ENCODE measurements at regions not wholly inside any gene's neighbourhood (a gene's known extent, or its start where the extent isn't known, plus 50 kb on each side); places are given as distances from the start of the nearest gene placed in this dataset.
"Not testable (repeated sequence)": the region's sequence is repeated elsewhere in the genome, so short reads cannot be mapped to it uniquely, and the experiment has no call there.

DNA sequence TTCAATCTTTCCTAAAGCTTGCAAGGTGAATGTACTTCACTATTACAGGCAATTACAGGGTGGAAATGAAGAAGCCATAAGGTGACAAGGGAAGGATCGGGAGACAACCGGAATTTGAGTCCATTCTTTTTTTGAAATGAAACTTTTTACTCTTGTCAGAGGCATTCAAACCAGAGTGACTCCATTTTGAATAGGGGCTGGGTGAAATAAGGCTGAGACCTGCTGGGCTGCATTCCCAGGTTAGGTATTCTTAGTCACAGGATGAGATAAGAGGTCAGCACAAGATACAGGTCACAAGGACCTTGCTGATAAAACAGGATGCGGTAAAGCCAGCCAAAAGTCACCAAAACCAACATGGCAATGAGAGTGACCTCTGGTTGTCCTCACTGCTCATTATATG is 363.3 kb downstream of the TYW1 start:
- DNase-seq (ENCODE audit: low spot score) = no peak

DNA sequence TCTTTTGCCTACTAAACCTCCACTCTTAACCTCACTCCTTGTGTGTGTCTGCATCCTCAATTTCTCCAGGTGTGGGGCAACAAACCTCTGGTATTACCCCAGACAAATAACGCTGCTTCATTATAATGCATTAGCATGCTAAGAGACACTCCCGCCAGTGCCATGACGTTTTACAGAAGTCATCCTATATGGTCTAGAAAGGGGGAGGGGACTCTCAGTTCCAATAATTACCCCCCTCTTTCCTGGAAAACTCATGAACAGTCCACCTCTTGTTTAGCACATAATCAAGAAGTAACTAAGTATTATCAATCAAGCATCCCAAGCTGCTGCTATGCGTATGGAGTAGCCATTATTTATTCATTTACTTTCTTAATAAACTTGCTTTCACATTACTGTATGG is 364.5 kb downstream of the TYW1 start:
- no peak for DNase-seq (ENCODE audit: low spot score)

DNA sequence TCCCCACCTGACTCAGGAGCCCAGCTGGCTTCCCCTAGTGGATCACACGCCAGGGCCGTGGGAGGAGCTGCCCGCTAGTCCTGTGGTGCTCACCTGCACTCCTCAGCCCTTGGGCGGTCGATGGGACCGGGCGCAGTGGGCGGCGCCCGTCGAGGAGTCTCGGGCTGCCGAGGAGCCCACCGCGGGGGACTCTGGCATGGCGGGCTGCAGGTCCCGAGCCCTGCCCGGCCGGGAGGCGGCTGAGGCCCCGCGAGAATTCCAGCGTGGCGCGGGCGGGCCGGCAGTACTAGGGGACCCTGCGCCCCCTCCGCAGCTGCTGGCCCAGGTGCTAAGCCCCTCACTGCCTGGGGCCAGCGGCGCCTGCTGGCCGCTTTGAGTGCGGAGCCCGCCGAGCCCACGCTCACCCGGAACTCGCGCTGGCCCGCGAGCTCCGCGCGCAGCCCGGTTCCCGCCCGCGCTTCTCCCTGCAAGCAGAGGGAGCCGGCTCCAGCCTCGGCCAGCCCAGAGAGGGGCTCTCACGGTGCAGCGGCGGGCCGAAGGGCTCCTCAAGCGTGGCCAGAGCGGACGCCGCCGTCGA is 367.9 kb downstream of the TYW1 start:
- DNase-seq (ENCODE audit: low spot score) = no peak

DNA sequence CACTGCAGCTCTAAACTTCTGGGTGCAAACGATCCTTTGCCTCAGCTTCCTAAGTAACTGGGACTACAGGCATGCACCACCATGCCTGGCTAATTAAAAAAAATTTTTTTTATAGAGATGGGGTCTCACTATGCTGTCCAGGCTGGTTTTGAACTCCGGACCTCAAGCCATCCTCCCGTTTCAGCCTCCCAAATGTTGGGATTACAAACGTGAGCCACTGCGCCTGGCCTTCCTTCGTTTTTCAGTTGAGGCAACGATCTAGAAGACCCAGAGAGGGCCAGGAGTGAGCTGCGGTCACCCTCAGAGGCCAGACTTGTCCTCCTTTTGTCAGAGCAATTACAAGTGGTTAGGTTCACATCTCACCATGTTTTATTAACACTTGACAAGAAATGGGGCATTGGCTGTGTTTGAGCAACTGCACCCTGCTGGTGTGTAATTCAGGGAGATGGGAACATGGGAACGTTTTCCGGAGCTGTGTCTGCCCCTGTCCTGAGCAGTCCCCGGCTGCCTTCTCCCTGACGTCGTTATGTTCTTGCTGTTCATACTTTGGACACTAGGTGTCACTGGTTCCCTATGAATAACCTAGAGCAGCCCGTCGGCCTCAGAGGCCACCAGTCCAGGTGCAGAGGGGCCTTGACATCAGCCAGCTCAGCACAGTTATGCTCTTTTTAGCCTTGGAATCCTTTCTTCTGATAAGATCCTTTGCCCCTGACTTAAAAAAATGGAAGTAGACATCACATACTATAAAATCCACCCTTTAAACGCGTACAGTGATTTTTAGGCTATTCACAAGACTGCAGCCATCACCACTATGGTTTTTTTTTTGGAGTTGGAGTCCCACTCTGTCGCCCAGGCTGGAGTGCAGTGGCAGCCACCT is 375.0 kb downstream of the TYW1 start:
- peak; percentile 57 for DNase-seq (ENCODE audit: low spot score)

DNA sequence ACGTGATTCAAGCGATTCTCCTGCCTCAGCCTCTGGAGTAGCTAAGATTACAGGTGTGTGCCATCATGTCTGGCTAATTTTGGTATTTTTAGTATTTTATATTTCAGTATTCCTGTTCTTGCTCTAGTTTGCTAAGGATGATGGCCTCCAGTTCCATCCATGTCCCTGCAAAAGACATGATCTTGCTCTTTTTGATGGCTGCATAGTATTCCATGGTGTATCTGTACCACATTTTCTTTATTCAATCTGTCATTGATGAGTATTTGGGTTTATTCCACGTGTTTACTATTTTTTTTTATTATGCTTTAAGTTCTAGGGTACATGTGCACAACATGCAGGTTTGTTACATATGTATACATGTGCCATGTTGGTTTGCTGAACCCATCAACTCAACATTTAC is 376.8 kb downstream of the TYW1 start:
- not testable (repeated sequence) for DNase-seq (ENCODE audit: low spot score)

DNA sequence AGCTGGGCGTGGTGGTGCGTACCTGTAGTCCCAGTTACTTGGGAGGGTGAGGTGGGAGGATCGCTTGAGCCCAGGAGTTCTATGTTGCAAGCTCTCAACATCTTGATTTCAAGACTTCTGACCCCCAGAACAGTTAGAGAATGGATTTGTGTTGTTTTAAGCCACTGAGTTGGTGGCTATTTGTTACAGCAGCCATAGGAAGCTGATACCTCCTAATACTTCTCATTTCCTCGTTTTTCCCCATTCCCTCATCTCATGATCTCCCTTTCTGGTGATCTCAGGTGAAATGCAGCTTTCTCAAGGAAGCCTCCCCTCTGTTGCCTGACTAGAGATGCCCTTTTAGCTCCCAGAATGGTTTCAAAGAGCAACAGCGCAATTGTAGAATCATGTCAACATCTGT is 378.8 kb downstream of the TYW1 start:
- DNase-seq (ENCODE audit: low spot score) = no peak

DNA sequence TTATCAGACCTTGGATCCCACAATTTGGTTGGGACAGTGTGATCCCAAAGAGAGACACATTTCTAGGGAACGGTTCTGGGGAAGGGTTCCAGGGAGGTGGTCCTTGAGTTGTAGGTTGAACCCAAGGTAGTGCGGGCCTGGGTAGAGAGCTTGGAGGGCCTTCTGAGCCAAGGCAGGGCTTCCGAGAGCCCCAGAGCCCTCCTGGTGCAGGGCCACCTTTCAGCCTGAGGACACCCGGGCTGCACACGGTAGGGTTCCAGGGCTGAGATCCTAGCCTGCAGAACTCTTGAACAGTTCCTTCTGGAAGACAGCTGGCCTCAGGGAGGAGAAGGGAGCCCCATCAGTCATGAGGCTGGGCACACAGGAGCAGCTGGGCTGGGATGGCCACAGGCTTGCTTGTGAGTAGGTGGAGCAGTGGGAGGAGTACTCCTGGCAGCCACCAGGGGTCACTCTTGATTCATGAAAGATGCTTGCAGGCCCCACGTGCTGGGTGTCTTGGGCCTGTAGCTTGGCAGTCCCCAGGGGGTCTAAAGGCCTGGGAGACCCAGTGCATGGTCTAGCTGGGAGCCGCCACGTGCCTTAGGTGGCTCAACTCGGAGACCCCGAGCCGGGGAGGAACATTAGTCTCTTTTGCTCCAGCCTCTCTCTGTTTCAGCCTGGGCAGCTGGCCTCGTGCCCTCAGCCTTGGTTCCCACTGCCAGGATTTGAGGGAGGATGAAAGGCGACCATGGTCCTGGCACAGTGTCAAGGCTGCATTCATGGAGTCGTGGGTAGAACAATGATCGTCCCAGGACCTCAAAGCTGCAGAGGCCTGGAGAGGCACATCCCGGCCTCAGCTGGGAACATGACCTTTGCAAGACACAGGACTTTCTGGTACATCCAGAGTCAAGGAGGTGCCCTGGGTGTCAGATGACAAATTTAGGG is 381.6 kb downstream of the TYW1 start:
- peak; percentile 65 for DNase-seq (ENCODE audit: low spot score)

DNA sequence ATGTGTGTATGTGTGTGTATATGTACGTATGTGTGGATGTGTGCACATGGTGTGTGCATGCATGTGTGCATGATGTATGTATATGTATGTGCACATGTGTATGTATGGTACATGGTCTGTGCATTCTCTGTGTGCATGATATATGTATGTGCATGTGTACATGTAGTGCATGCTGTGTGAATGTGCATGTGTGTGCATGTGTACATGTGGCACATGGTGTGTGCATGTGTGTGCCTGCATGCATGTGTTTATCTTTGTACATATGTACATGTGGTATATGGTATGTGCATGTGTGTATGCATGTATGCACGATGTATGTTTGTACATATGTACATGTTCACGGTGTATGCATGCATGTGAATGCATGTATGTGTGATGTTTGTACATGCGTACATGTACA is 383.7 kb downstream of the TYW1 start:
- no peak for DNase-seq (ENCODE audit: low spot score)

DNA sequence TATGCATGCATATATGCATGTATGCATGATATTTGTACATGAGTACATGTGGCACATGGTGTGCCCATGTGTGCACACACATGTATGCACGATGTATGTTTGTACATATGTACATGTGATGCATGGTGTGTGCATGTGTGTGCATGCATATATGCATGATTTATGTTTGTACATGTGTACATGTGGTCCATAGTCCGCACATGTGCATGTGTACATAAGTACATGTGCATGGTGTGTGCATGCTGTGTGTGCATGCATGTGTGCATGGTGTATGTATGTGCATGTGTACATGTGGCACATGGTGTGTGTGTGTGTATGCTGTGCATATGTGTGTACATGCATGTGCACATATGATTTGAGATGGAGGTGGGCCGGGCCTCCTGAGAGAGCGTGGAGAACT is 384.2 kb downstream of the TYW1 start:
- no peak for DNase-seq (ENCODE audit: low spot score)

DNA sequence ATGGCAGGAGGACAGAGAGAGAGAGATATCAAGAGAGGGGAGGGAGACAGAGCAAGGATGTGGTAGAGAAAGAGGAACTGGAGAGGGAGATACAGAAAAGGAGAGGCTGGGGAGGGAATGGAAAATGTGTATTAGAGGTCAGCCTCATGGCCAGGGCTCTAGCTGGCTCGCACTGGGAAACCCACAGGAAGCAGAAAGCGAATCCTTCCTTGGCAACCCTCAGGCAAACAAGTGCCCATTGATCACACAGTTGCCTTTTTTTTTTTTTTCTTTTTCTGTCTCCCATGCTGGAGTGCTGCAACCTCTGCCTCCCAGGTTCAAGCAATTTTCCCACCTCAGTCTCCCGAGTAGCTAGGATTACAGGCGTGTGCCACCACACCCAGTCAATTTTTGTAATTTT is 391.2 kb downstream of the TYW1 start:
- DNase-seq (ENCODE audit: low spot score) = no peak

DNA sequence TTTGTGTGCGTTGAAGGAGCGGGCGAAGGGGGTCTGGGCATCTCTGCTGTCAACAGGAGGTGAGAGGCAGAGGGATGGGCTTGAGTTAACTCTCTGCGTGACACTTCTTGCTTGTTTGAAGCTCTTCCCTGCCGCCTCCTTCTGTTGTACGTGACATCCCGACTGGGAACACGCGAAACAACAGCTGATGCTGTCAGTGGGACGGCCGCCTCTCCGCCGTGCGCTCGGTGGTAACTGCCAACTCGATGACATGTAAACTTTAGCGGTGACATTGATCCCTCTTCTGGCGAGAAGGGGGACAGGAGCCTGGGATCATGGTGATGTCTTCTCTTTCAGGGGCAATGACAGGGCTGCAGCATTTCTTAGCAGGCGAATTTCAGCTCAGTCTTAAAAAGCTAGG is 394.5 kb downstream of the TYW1 start:
- DNase-seq (ENCODE audit: low spot score) = no peak

DNA sequence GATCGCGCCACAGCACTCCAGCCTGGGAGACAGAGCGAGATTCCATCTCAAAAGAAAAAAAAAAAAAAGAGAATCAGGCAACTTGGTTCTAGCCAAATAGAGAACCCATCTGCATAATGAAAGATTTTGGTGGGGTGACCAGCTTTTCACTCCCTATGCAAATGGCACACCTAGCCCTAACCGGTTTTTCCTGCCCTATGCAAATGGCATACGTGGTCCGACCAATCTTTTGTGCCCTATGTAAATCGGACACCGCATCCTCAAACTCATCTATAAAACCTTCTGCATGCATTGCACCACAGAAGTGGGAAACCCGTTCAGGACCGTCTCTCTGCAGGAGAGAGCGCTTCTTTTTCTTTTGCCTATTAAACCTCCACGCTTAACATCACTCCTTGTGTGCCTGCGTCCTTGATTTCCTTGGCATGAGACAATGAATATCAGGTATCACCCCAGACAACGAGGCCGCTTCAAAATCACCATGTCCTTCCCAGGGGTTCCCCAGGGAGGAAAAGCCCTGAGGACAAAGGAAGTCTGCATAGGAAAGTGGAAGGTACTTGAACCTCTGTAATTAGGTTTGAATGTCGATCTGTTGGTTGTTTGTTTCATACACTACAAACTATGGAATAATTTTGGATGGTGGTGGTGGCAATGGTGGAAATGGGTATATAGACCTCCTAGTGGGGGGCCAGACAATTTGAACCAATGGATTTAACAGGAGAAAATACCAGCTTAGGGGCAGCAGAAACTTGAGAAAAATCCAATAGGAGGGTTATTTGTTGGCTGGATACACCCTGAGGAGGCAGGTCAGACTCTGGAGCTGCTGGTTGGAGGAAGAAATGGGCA is 396.2 kb downstream of the TYW1 start:
- DNase-seq (ENCODE audit: low spot score) = no peak

DNA sequence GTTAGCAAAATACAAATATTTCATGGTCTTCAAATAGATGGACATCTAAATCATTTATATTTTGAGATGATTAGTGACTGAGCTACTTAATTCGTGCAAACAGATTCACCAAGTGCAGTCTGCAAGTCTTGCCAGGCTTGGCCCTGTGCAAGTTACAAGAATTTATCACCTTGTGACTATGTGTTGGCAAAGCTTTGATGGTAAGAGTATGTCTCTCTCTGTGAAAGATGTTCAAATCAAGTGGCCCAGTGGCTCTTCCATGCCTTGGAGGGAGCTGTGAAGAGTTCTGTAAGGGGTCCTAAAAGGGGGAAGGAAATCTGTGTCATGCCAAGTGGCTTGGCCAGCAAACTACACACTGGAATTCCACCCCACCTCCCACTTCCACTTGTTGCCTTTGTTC is 397.3 kb downstream of the TYW1 start:
- no peak for DNase-seq (ENCODE audit: low spot score)

DNA sequence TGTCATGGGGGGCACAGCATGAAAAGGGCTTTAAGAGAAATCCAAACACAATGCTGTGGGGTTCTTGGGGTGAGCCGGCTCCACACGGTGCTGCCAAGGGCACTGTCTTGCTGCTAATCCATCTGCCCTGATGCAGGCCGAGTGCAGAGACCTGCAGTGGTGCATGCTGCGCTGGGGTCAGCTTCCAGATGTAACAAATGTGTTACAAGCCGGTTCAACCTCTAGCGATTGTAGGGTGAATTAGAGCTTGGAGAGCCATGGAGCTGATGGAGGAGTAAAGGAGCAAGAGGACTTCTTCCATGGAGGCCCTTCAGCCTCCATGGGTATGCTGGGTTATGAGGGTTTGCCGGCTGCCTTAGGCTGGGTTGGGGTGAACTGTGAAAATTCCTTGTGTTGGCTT is 402.3 kb downstream of the TYW1 start:
- no peak for DNase-seq (ENCODE audit: low spot score)

DNA sequence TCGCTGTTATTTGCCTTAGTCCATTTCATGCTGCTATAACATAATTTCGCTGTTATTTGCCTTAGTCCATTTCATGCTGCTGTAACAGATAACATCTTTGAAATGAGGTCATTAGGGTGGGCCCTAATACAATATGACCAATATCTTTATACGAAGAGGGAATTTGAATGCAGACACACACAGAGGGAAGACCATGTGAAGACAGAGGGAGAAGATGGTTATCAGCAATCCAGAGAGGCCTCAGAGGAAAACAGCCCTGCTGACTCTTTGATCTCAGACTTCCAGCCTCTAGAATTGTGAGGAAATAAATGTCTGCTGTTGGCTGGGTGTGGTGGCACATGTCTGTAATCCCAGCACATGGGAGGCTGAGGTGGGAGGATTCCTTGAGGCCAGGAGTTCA is 404.9 kb downstream of the TYW1 start:
- no peak for DNase-seq (ENCODE audit: low spot score)

DNA sequence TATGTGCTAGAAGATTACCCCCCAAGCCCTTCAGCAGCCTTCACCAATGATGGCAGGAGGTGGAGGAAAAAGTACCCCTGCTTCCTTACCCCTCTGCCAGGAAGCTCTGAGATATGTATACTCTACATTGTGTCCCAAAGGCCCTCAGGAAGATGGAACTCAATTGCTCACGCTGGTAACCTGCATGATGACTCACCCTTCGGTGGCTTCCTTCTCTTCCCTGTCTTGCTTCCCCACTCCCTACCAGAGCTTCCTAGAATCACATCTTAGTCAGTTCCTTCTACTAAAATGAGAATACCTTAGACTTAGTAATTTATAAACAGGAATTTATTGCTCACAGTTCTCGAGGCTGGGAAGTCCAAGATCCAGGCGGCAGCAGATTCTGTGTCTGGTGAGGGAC is 405.6 kb downstream of the TYW1 start:
- DNase-seq (ENCODE audit: low spot score) = no peak

DNA sequence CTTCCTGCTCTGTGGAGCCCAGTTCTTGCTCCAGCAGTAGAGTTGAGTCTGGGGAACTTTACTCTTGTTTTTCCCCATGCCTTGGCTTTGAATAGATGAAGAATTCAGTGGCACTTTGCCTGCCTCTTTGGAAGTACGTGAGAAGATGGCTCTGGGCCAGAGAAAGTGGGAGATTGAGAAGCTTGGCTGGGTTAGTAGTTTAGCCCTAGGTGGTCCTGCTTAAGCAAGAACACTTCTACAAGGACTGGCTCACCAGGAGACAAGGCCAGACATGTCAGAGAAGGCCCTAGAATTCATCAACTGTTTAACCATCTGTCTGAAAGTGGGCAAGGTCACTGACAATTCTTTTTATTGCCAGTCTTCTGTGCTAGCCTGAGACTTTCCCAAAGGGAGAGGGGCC is 410.3 kb downstream of the TYW1 start:
- no peak for DNase-seq (ENCODE audit: low spot score)

DNA sequence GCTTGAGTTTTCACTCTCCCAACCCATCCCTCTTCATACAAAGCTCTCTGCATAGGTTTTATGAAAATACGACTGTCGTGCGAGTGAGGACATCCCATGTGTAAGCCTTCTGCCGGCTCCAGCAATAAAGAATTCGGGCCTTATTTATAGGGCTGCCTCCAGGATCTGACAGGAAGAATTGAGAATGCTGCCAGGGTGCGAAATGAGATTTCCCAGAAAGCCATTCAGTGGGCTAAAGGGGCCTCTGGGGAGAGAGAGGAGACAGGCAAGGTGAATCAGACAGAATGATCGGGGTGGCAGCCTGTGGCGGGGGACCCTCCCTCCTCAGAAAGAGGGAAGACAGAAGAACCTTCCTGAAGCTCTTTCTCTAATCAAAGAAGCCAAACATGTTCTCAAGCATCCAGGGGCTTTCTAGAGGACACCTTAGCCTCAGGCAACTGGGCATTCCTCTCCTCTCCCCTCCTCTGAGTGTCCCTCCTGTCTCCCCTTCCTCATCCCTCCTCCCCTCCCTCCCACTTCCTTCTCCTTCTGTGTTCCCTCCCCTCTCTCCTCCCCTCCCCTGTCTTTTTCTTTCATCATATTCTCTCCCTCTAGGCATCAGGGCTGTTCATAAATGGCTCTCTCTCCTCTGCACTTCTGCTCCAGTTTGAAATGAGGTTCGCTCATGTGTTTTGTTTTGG is 410.9 kb downstream of the TYW1 start:
- DNase-seq (ENCODE audit: low spot score) = no peak

DNA sequence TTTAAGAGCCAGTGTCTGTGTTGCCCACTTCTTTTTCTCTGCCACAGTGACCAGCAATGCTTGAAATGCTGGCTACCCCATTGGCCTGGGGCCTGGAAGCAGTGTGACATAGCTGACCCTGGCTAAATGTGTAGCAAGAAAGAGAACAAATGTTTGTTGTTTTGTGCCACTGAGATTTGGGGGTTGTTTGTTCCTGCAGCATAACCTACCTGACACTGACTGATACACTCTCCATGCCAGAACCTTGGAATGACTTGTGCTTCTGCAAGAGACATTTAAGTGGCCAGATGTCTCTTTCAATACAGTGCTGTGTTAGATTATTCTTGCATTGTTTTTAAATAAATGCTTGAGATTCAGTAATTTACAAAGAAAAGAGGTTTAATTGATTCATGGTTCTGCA is 411.5 kb downstream of the TYW1 start:
- no peak for DNase-seq (ENCODE audit: low spot score)

DNA sequence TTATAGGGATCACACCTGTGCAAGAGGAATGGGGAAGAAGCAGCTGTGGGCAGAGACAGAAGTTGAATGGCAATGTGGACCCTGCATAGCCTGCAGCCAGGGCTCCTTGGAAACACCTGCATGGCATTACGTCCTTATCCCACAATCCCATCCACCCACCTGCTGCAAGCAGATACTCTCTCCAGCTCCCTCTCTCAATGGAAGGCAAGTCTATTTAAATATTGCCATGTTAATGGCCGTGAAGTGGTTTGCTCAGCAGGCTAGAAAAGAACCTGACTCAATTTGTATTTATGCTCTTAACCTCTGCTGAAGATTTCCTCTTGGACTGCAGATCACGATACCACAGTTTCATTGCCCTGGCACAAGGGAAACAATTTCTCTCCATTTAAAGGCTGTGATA is 417.0 kb downstream of the TYW1 start:
- DNase-seq (ENCODE audit: low spot score) = no peak

DNA sequence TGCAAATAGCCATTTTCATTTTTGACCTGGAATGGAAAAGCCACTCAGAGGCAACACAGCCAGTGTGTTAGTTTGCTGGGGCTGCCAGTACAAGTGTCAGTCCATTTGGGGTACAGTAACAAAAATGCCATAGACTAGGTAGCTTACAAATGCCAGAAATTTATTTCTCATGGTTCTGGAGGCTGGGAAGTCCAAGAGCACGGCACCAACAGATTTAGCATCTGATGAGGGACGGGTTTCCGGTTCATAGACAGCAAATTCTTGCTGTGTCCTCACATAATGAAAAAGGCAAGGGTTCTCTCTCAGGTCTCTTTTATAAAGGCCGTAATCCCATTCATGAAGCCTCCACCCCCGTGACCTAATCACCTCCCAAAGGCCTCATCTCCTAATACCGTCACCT is 418.2 kb downstream of the TYW1 start:
- no peak for DNase-seq (ENCODE audit: low spot score)

Measured in globus pallidus (tissue), 1 donor.